SK-N-SH (cell line): ENCODE measurements at regions not wholly inside any gene's neighbourhood (a gene's known extent, or its start where the extent isn't known, plus 50 kb on each side); places are given as distances from the start of the nearest gene placed in this dataset.

Experiments used
- CTCF ChIA-PET: fragments of 300-600, 350-600 bp; formaldehyde crosslinking; extraction: SDS; loops from one replicate; lab custom pipeline; 2021; lab: Yijun Ruan, JAX
- POLR2A ChIA-PET: fragments of 350-600 bp; sonication (Branson Sonifier 250); formaldehyde crosslinking; extraction: SDS; loops from one replicate; lab custom pipeline; 2020; ENCODE audit warnings: antibody characterized with exemption, inconsistent platforms; lab: Yijun Ruan, JAX
- DNase-seq: peaks from one replicate; pipeline ENCODE4 v3.0.0; 2012
- H2AFZ ChIP-seq: fragments of 200-600 bp; sonication (generic); 2 replicates; pipeline ENCODE4 v1.8.1; 2016; ENCODE audit warnings: antibody characterized with exemption, mild to moderate bottlenecking, low read depth
- H3F3A ChIP-seq: fragments of 200-600 bp; sonication (generic); replicated peaks from 2 replicates; pipeline ENCODE3; 2016; ENCODE audit warnings: antibody characterized with exemption, mild to moderate bottlenecking; ENCODE audit not compliant: insufficient read depth
- H3K27ac ChIP-seq, 2 experiments: fragments of 200-500 bp in 1 of 2; fragments of 200-600 bp in 1 of 2; sonication (Bioruptor generic) in 1 of 2; sonication (generic), shearing (Covaris generic) in 1 of 2; 2 replicates each; pipeline versions ENCODE4 v1.5.1 to v1.6.1; 2014 to 2016; ENCODE audit warnings: low read depth in 2 of 2, inconsistent platforms in 1 of 2, low read length in 1 of 2, mild to moderate bottlenecking in 1 of 2, mixed read lengths in 1 of 2
- H3K27me3 ChIP-seq: fragments of 200-600 bp; sonication (generic), shearing (Covaris generic); 2 replicates; pipeline ENCODE4 v1.6.1; 2016; ENCODE audit warnings: mixed run types; ENCODE audit not compliant: insufficient read depth
- H3K36me3 ChIP-seq, 2 experiments: fragments of 200-500 bp in 1 of 2; fragments of 200-600 bp in 1 of 2; sonication (Bioruptor generic) in 1 of 2; sonication (generic) in 1 of 2; replicated peaks in 1 of 2; 2 replicates each; pipeline versions ENCODE3 to v1.5.1; 2014 to 2016; ENCODE audit warnings: low read length in 1 of 2, mild to moderate bottlenecking in 1 of 2; ENCODE audit not compliant: insufficient read depth in 2 of 2, control insufficient read depth in 1 of 2
- H3K4me1 ChIP-seq, 2 experiments: fragments of 200-500 bp in 1 of 2; fragments of 200-600 bp in 1 of 2; sonication (Bioruptor generic) in 1 of 2; sonication (generic), shearing (Covaris generic) in 1 of 2; 2 replicates each; pipeline versions ENCODE4 v1.5.1 to v1.6.1; 2014 to 2016; ENCODE audit warnings: low read depth in 1 of 2, low read length in 1 of 2, mixed run types in 1 of 2; ENCODE audit not compliant: insufficient read depth in 2 of 2, control insufficient read depth in 1 of 2
- H3K4me2 ChIP-seq: fragments of 200-600 bp; sonication (generic), shearing (Covaris generic); 2 replicates; pipeline ENCODE4 v1.6.1; 2017; ENCODE audit warnings: mixed run types
- H3K4me3 ChIP-seq, 2 experiments: fragments of 200-500 bp in 1 of 2; fragments of 200-600 bp in 1 of 2; sonication (Bioruptor generic) in 1 of 2; sonication (generic), shearing (Covaris generic) in 1 of 2; 2 replicates each; pipeline versions ENCODE4 v1.5.1 to v1.8.1; 2014 to 2016; ENCODE audit warnings: low read depth in 2 of 2, inconsistent platforms in 1 of 2, low read length in 1 of 2, mild to moderate bottlenecking in 1 of 2, mixed read lengths in 1 of 2, moderate library complexity in 1 of 2
- H3K79me2 ChIP-seq: fragments of 200-600 bp; sonication (generic); 2 replicates; pipeline ENCODE4 v1.8.1; 2017; ENCODE audit warnings: mild to moderate bottlenecking; ENCODE audit not compliant: insufficient read depth
- H3K9ac ChIP-seq: fragments of 200-600 bp; sonication (generic); 2 replicates; pipeline ENCODE4 v1.6.1; 2017; ENCODE audit warnings: mixed run types
- H3K9me2 ChIP-seq: fragments of 200-600 bp; sonication (generic); 2 replicates; pipeline ENCODE4 v1.6.1; 2017; ENCODE audit warnings: mixed run types
- H3K9me3 ChIP-seq: fragments of 200-600 bp; sonication (generic); 2 replicates; pipeline ENCODE4 v1.6.1; 2017; ENCODE audit warnings: mixed run types, mild to moderate bottlenecking, moderate library complexity
- H4K20me1 ChIP-seq: fragments of 200-600 bp; sonication (generic); 2 replicates; pipeline ENCODE4 v1.6.1; 2017; ENCODE audit warnings: mild to moderate bottlenecking, mixed run types; ENCODE audit not compliant: insufficient read depth
- EP300 ChIP-seq, 2 experiments: IDR thresholded peaks; 2 replicates each; pipeline versions ENCODE4 v1.4.0 to v1.6.1; 2012; ENCODE audit warnings: borderline replicate concordance in 1 of 2, low read depth in 1 of 2, low read length in 1 of 2
- FOSL2 ChIP-seq: IDR thresholded peaks from 2 replicates; pipeline ENCODE4 v1.4.0; 2012; ENCODE audit warnings: low read depth, mild to moderate bottlenecking, moderate library complexity, borderline replicate concordance
- FOXJ3 ChIP-seq: sonication (generic); formaldehyde crosslinking; IDR thresholded peaks from 2 replicates; pipeline ENCODE4 v1.5.1; 2020; ENCODE audit warnings: mild to moderate bottlenecking, missing genetic modification reagents
- GABPA ChIP-seq: IDR thresholded peaks from 2 replicates; pipeline ENCODE4 v1.4.0; 2012; ENCODE audit warnings: low read depth, mild to moderate bottlenecking
- JUND ChIP-seq: IDR thresholded peaks from 2 replicates; pipeline ENCODE4 v1.4.0; 2012
- MAX ChIP-seq: IDR thresholded peaks from 2 replicates; pipeline ENCODE4 v1.4.0; 2012; ENCODE audit warnings: low read depth
- MEF2A ChIP-seq: IDR thresholded peaks from 2 replicates; pipeline ENCODE4 v1.4.0; 2012; ENCODE audit warnings: low read depth, borderline replicate concordance
- NRF1 ChIP-seq: IDR thresholded peaks from 2 replicates; pipeline ENCODE4 v1.6.1; 2012; ENCODE audit warnings: low read depth, mild to moderate bottlenecking, low read length
- REST ChIP-seq: IDR thresholded peaks from 2 replicates; pipeline ENCODE4 v1.6.1; 2012; ENCODE audit warnings: mild to moderate bottlenecking, low read depth, low read length, moderate library complexity
- SMC3 ChIP-seq: IDR thresholded peaks from 2 replicates; pipeline ENCODE4 v1.6.1; 2012; ENCODE audit warnings: low read depth, low read length, improper control_type of control experiment
- TEAD4 ChIP-seq: IDR thresholded peaks from 2 replicates; pipeline ENCODE4 v1.4.0; 2012; ENCODE audit warnings: mild to moderate bottlenecking, borderline replicate concordance; ENCODE audit not compliant: insufficient read depth
- USF2 ChIP-seq: fragments of 150-350 bp; IDR thresholded peaks from 2 replicates; pipeline ENCODE4 v1.6.1; 2017; ENCODE audit warnings: antibody characterized with exemption, low read length, low read depth, borderline replicate concordance
- YY1 ChIP-seq: IDR thresholded peaks from 2 replicates; pipeline ENCODE4 v1.4.0; 2012; ENCODE audit warnings: low read depth, mild to moderate bottlenecking
- WGBS: methylation state at CpG from one replicate; pipeline ENCODE4 v1.1.6; 2017; ENCODE audit warnings: low lambda C conversion rate; 5-methylcytosine and 5-hydroxymethylcytosine counted together

GRCh38 chr9:108545436-108545835 is 310.4 kb downstream of the ACTL7B start:
- no peaks in the 10 kb centered on the region for H3F3A ChIP-seq
- CTCF ChIA-PET: interaction anchor here (1.6 kb wide), 1 partner anchor 10 kb away, joined by 6 read pairs; no protein-coding TSS in a partner anchor

More at GRCh38 chr9:108545436-108545835, 310.4 kb downstream of the ACTL7B start:
- H3K4me2 ChIP-seq: no peak overlapping the region
- no peak overlapping the region for H3K4me3 ChIP-seq
- TF ChIP-seq MAX (no peak), FOXJ3 (no peak), GABPA (no peak), USF2 (no peak), FOSL2 (no peak), NRF1 (no peak), MEF2A (no peak), TEAD4 (no peak), JUND (no peak), YY1 (no peak), SMC3 (no peak), EP300 (IDR thresholded peaks at IDR 0.05; ENCODE audit: borderline replicate concordance in 1 of 2, low read depth in 1 of 2, low read length in 1 of 2) (no peak), REST (no peak)
- no peak overlapping the region for H3K9ac ChIP-seq
- no peaks in the 10 kb centered on the region for H3K9me2 ChIP-seq
- H3K36me3 ChIP-seq: no peaks in the 10 kb centered on the region
- H2AFZ ChIP-seq: no peak overlapping the region
- H4K20me1 ChIP-seq: no peaks in the 10 kb centered on the region
- no peaks in the 10 kb centered on the region for H3K4me1 ChIP-seq
- H3K27me3 ChIP-seq: no peaks in the 10 kb centered on the region
- DNase-seq: no peak
- no peak overlapping the region for H3K27ac ChIP-seq
- POLR2A ChIA-PET: no interaction called here
- 49% methylated on average over 4 of the region's 4 CpGs for WGBS
- H3K79me2 ChIP-seq: no peaks in the 10 kb centered on the region
- no peaks in the 10 kb centered on the region for H3K9me3 ChIP-seq
